NCI-H146 treated with DMSO at 0.1 percent for 48 hours (cell line): ENCODE measurements at regions not wholly inside any gene's neighbourhood (a gene's known extent, or its start where the extent isn't known, plus 50 kb on each side); places are given as distances from the start of the nearest gene placed in this dataset.
A peak's percentile ranks its signal among the peaks of the same experiment; 100 is the strongest.

Experiments
- DNase-seq: peaks from one replicate; lab custom pipeline; 2025; ENCODE audit not compliant: unreplicated experiment; lab: John Stamatoyannopoulos, UW

DNA sequence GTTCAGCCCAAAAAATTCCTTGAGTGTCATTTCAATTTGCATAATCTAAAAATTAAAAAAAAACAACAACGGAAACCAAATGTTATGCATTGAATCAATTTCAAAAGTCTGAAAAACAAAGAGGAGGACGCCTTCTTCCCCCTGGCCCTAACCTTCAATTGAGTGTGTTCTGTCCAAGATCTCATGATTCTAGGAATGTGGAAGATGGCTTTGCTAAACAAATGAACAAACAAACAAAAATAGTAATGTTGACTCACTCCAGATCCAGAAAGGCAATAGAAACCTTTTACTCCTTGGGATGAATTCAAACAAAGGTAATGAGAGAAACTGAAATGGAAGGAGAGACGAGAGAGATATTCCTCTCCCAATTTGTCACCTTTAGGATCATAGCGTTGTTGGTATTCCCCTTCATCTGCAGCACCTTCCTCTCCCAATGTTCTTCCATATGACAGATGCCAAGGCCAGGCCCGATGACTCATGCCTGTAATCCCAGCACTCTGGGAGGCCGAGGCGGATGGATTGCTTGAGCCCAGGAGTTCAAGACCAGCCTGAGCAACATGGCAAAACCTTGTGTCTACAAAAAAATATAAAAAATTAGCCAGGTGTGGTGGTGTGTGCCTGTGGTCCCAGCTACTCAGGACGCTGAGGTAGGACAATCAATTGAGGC lies 109.2 kb upstream of the ADGRF1 start:
- DNase-seq: no peak

DNA sequence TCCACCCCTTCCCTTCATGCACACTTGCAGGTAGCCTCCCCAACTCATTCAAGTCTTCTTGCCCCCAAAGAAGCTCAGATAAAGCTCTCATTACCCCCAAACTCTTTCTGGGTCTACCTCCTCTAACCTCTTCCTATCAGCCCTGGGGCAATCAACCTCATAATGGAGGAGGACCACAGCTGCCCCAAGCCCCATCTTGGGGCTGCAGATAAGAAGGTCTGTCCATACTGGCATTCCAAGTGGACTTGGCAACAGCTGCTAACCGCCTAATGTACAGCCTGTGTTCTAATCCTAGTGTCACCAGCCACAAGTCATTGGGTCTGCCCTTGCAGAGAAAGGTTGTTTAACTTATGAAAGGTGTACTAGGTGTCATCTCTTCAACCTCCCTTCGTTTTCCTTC lies 107.4 kb upstream of the ADGRF1 start:
- DNase-seq: no peak

DNA sequence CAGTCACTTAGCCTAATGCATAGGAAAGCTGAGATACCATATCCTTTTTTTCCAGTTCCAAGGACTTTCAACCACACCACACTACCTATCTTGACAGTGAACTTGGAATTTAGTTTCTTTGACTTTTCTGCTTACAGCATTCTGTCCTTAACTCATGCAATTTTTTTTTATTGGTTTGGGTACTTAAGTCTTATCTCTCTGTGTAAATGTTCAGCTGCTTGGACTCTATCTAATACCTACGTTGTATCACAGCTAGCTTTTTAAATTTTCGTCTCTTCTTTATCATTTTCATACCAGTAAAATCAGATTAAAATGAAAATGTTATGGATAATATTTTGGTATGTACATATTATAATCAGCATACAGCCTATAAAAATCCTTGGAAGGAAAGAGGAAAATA lies 106.9 kb upstream of the ADGRF1 start:
- no peak for DNase-seq

DNA sequence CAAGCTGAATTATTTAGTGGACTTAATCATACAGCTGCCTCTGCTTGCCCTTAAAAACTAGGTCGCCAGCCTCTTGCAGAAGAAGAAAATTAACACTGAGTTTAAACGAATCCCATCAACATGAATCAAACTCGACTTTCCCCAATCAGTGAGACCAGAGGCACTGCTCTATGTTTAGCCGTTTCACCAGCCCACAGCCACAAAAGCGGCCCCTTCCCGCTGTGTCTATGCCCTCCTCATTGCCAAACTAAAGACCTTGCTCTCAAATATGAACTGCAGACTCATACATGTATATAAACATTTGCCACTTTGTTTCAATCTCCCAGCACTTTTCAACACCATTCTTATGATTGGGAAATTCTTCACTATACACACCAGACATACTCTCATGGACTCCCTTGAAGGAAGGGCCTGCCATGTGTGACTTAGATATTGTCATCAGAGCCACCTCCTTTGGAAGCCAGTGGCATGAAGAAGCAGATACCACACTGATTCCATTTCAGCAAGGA lies 105.8 kb upstream of the ADGRF1 start:
- DNase-seq: no peak

DNA sequence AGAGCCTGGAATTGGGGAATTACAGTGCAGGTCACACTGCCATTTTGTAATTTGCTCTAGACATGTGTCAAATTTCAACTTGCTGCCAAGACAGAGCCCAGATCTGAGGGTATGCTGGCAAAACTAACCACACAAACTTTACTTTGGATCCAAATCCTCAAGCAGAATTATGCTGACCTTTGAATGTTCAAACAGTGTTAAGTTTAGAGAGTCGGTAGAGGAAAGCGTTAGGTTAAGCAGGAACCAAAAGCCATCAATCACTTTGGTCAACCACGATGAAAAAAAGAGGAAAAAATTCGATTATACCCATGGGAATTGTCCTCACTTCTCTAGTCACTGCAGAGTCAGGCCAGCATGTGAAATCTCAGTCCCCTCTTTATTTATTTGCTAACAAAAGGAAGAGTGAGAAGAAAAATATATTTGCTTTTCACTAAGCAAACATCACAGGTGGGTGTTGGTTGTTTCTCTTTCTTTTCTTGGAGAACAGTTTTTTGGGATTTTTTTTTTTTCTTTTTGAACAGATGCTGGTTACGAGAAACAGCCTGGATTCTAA lies 105.1 kb upstream of the ADGRF1 start:
- DNase-seq: no peak

DNA sequence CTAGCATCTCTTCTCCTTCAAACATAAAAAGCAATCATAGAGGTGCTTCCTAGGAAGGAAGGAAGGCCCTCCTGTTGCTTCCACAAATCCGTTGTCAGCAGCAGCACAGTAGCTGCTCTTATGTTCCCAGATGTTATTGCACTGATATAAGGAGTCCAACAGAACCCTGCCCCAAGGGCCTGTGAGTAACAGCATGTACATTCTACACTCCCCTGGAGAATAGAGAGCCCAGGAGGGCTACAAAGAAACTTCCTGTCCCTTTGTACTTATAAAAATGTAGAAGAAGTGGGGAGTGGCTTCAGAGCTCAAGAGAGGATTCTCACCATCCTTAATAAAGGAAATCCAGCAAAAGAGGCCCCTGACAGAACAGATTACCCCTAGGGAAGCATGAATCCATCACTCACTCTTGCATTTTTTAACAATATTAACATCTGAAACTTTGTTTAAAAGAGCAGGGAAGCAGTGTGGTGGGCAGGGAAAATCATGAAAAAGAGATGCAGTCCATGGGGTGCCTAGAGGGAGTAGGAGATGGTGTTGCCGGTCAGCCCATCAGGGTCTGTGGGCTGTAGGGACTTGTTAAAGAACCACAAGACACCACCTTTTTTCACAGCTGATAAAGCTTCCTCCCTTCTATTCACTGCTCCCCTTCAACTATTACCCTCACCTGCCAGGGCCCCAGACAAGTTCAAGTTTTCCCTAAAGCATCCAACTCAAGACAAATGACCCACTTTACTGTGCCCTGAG lies 104.5 kb upstream of the ADGRF1 start:
- no peak for DNase-seq

DNA sequence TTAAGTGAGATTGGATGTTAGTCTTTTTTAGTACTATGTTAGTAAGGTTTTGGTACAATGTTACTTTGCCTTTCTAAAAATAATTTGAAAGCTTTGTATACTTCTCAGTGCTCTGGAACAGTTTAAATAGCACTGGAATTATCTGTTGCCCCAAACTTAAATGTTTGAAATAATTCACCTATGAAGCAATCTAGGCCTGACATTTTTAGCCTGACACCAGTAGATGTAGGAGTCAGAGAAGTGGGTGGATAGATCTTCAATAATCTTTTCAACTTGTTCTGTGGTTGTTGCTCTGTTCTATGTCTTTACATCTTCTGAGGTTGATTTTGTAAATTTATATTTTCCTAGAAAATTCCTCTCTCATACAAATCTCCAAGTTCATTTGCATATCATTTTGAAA lies 103.1 kb upstream of the ADGRF1 start:
- no peak for DNase-seq

DNA sequence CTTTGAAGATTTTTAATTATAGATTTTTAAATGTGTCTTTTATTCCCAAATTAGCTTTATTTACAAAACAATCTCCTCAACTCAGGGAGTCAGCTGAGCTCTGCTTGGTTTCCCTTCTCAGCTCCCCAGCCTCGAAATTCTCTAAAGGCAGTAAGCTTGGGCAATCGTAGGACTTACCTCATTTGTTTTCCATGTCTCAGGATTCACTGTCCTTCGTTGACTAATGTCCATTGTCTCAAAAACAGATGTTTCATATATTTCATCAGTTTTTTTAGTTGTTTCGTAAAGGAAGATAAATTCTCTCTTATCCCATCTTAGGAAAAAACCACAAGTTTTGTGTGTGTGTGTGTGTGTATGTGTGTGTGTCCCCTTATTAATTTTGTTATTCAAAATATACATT lies 102.2 kb upstream of the ADGRF1 start:
- no peak for DNase-seq

DNA sequence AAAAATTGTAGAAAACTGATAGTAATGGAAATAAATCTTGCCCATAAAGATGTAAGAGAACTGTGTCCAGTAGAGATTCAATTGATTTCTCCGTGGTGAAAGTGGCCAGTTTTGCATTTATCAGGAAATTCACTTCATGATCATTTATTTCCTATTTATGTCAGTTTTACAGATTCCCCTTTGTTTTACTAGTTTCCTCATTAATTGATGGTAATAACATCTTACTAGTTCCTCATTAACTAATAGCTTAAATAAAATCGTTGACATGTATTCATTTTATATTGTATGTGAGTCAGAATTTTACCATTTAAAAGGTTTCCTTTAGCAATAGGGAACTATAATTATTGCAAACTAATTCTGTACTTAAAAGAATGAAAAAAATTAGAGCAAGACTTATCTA lies 99.8 kb upstream of the ADGRF1 start:
- no peak for DNase-seq

DNA sequence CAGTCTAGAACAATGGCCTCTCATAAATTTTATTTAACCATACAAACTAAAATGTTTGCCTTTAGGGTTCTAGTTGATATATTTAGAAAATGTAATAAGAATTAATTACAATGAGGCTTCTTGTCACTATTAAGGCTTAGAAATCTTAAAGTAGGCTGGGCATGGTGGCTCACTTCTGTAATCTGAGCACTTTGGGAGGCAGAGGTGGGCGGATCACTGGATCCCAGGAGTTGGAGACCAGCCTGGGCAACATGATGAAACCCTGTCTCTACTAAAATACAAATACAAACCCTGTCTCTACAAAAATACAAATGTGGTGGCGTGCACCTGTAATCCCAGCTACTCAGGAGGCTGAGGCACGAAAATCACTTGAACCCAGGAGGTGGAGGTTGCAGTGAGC lies 99.0 kb upstream of the ADGRF1 start:
- DNase-seq: no peak

DNA sequence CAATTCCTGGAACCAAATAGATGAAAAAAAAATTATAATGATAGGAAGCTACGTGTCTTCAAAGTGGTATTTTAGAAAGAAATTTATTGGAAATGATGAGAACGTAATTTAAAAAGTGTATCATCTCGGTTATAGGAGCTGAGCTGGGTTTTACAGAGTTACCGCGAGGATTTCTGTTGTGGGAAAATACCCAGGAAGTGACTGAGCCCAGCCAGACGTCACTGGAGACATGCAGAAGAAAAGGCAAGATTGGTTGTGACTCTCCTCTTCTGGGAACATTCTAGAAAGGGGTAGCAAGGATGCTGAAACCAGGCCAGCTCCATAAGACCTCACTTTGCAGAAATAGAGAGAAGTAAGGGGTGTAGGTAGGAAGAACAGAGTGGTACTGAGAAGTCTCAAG lies 95.9 kb upstream of the ADGRF1 start:
- no peak for DNase-seq

DNA sequence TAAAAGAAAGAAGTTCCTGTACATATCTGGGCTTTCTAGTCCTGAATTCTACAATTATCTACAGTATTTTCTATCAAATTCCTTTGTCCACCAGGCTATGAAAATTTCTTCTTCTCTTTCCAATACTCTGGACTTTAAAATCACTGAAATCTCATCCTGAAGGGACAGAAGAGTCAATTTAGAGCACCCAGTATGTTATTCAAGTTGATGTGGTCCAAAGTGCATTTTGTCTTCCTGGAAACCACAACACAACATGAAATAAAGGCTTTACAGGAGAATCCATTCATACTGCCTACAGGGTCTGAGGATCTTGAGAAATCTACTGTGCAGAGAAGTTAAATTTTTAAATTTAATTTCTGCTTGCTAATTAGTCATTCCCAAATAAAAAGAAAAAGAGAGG lies 94.9 kb upstream of the ADGRF1 start:
- no peak for DNase-seq

DNA sequence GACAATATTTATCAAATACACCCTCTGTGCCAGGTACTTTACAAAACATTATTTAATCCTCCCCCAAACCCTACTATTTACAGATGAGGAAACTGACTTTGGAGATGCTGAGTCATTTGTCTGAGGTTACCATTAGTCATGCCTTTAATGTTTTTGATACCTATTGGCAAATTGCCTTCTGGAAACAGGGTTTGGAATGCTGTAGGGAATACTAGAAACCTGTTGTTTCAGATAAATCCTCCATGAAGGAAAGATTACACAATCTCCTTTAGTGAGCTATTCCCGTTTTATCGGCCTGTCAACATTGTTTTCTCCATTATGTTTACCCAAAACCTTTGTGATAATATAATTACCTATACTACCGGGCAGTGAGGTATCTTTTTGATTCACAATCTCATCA lies 93.6 kb upstream of the ADGRF1 start:
- DNase-seq: peak; percentile 39

DNA sequence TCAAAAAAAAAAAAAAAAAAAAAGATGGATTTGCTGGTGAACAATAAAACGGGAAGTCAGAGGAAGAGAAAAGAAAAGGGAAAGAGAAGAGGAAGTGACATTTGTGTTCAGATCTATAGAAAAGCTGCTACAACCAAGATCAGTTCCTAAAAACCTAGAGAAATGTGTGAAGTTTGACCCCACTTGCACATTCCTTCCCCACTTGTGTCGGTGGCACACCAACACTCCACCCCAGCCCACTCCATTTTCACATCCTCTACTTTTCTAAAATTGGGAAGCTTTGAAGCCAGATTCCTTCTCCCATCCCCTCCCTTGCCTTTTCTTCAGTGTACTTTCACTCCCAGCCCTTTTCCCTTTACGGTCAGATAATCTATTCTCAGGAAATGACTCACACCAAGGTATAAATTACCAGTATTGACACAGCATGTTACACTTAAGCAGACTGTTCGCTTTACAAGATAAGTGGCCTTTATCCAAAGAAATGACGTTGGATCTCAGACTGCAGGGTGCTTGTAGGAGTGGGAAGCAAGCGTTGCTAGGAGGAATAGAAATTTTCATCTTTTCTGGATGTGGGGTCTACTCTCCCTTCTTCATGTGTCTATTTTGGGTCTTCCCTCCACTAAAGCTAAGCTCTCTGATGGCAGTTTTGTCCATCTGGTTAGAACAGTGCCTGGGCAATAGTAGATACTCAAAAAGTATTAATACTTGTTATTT lies 92.5 kb upstream of the ADGRF1 start:
- DNase-seq: peak; percentile 93

DNA sequence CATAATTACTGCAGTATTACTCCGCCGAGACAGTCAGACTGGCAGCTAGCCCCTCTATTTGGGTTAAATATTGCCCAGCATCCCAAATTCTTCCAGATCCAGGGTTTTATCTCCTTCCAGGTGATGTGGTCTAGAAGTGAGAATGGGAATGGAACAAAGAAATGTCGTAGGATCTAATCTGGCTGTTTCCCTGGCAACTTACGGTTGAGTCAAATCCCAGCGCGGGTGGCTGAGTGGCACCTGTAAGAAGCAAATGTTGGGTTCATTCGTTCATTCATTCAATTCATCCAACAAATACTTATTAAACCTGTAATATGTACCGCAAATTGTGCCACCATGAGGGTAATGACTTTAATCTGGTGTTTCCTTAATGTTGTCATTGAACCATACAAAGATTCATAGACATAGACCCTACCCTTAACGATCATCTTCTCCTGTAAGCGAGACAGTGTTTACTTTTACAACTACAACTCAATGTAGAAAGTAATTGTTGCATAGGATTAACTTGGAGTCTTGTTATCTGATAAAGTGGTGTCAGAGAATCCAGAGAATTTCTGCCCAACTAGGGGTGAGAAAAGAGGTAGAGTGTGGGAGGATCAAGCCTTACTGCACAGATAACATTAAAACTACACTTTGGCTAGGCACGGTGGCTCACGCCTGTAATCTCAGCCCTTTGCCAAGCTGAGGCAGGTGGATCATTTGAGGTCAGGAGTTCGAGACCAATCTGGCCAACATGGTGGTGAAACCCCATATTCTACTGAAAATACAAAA lies 91.3 kb upstream of the ADGRF1 start:
- DNase-seq: no peak

DNA sequence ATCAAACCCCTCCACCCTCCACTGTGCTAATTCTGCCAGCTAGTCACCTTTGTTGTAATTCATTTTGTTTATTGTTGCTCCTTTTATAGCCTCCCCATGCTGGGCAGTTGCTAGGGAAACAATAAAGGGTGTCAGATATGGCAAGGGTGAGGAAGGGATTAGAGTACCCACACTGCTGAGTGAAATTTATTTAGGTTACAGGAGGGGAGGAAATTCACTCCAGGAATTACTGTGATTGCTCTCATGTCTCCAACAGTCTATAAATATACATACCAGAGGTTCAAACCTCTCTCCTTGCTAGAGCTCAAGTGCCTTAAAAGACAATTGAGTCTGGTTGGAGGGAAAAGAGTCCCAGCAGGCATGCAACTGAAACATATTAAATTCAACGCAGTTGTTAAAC lies 90.6 kb upstream of the ADGRF1 start:
- peak; percentile 38 for DNase-seq

DNA sequence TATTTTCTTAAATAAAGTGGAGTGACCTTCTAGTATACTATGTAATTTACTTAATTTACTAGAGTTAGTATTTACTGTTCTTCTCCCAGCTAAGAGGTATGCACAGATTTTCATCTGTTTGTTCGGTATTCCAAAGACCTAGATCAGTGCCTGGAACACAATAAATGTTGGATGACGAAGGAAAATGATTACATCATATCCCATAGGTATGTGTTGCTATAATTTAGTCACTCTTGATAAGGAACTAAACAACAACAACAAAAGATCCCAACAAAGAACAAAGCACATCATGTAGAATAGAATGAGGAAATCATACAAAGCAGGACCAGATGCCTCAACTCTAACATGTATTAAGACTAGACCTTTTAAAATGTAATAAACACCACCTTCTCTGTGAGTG lies 89.6 kb upstream of the ADGRF1 start:
- no peak for DNase-seq

DNA sequence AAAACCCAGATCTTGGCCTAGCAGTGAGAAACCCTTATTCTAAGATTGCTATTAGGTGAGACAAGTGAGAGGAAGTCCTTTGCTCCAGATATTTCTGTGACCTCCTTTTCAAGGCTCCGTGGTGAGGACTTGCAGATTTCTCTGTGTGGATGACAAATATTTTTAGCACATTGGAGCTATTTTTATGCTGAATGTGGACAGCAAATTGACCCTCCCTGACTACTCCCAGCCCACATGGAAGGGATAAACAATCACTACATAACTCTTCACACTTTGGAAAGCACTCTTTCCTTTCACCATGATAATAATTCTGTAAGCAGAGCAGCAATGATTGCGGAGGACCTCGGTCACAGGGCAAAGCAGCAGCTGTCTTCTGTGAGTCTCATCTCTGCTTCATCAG lies 88.0 kb upstream of the ADGRF1 start:
- no peak for DNase-seq

DNA sequence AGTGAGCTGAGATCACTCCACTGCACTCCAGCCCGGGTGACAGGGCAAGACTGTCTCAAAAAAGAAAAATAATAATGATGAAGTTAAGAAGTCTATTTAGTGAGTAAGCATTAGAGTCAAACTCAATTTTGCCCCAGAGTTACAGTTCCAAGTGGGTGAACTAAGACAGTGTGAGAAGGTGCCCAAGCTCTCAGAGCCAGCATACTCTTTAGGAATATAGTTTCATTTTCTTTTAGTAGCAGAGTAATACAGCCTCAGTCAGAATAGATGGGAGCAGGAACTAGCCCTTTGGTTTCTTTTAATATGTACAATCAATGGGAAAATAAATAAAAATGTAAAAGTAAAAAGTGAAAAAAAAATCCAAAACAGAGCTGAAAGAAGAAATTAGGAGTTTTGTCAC lies 87.0 kb upstream of the ADGRF1 start:
- no peak for DNase-seq

DNA sequence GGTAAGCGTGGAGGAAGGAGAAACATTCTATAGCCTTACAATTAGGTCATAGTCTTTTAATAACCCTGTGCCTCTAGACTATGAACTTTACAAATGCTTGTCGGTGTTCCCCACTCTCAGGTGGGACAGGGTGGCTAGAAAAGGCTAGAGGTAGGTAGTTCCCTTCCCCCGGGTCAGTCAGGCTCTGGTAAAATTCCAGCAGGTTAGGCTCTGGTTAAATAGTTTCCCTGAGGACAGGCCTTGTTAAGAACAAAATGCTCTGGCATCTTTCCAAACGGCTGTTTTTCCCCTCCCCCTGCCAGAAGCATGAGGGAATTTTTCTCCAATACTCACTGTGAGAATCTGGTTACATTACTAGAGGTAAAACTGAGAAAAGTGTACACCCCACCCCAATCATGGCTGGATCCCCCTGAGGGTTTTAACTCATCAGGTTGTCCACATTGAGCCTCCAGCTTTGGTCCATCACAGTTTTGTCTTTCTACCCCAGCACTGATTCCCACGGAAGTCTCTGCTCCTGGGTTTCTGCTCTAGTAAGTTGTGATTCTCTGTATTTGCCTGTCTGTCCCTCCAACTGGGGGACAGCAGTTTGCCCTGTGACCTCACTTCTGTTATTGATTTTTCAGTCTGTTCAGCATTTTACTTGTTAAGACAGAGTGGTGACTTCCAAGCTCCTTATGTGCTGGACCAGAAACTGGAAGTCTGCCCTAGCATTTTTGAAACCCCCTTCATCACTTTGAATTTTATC lies 84.7 kb upstream of the ADGRF1 start:
- peak; percentile 5 for DNase-seq
